H9 (cell line): ENCODE measurements at regions not wholly inside any gene's neighbourhood (a gene's known extent, or its start where the extent isn't known, plus 50 kb on each side); places are given as distances from the start of the nearest gene placed in this dataset.

Experiments used
- DNase-seq: peaks from one replicate; pipeline ENCODE4 v3.0.0-alpha.2; 2017
- H2AFZ ChIP-seq: one replicate; pipeline ENCODE4 v1.6.1; 2013; ENCODE audit warnings: mild to moderate bottlenecking, low read length, control low read depth, moderate library complexity
- H2AK5ac ChIP-seq: 2 replicates; pipeline ENCODE4 v1.6.1; 2013; ENCODE audit warnings: low read length, control low read depth, mixed read lengths; ENCODE audit not compliant: insufficient read length
- H2BK120ac ChIP-seq: one replicate; pipeline ENCODE4 v1.6.1; 2013; ENCODE audit warnings: low read depth, mild to moderate bottlenecking, low read length, control low read depth, inconsistent platforms; ENCODE audit not compliant: poor library complexity, severe bottlenecking
- H2BK12ac ChIP-seq: 2 replicates; pipeline ENCODE4 v1.6.1; 2013; ENCODE audit warnings: low read length, control low read depth, mixed read lengths, low read depth; ENCODE audit not compliant: insufficient read length
- H2BK15ac ChIP-seq: 2 replicates; pipeline ENCODE4 v1.6.1; 2013; ENCODE audit warnings: low read depth, low read length, control low read depth
- H2BK20ac ChIP-seq: one replicate; pipeline ENCODE4 v1.6.1; 2013; ENCODE audit warnings: low read depth, mild to moderate bottlenecking, low read length, control low read depth, inconsistent platforms; ENCODE audit not compliant: poor library complexity, severe bottlenecking
- H2BK5ac ChIP-seq: 2 replicates; pipeline ENCODE4 v1.6.1; 2013; ENCODE audit warnings: low read length, control low read depth, mixed read lengths; ENCODE audit not compliant: insufficient read length
- H3K14ac ChIP-seq: 2 replicates; pipeline ENCODE4 v1.6.1; 2013; ENCODE audit warnings: low read length, control low read depth; ENCODE audit not compliant: insufficient read depth
- H3K18ac ChIP-seq: 2 replicates; pipeline ENCODE4 v1.6.1; 2013; ENCODE audit warnings: low read depth, mild to moderate bottlenecking, mixed read lengths, low read length, control low read depth; ENCODE audit not compliant: insufficient read length
- H3K23ac ChIP-seq: 2 replicates; pipeline ENCODE4 v1.6.1; 2013; ENCODE audit warnings: low read length, control low read depth, mixed read lengths, low read depth; ENCODE audit not compliant: insufficient read length
- H3K23me2 ChIP-seq: 2 replicates; pipeline ENCODE4 v1.6.1; 2013; ENCODE audit warnings: low read depth, mild to moderate bottlenecking, mixed read lengths, low read length, control low read depth; ENCODE audit not compliant: insufficient read length, poor library complexity, severe bottlenecking
- H3K27ac ChIP-seq: 2 replicates; pipeline ENCODE4 v1.5.1; 2013; ENCODE audit warnings: low read length, control low read depth, mixed read lengths, low read depth; ENCODE audit not compliant: insufficient read length
- H3K27me3 ChIP-seq: 2 replicates; pipeline ENCODE4 v1.6.1; 2013; ENCODE audit warnings: low read length, control low read depth, inconsistent platforms; ENCODE audit not compliant: insufficient read depth
- H3K4ac ChIP-seq: 2 replicates; pipeline ENCODE4 v1.6.1; 2013; ENCODE audit warnings: low read depth, mild to moderate bottlenecking, control low read depth, inconsistent platforms, low read length, moderate library complexity
- H3K4me1 ChIP-seq: 2 replicates; pipeline ENCODE4 v1.6.1; 2013; ENCODE audit warnings: low read length, control low read depth, inconsistent platforms; ENCODE audit not compliant: insufficient read depth
- H3K4me2 ChIP-seq: 2 replicates; pipeline ENCODE4 v1.6.1; 2013; ENCODE audit warnings: low read length, control low read depth, mixed read lengths; ENCODE audit not compliant: insufficient read length, insufficient read depth
- H3K56ac ChIP-seq: 2 replicates; pipeline ENCODE4 v1.6.1; 2013; ENCODE audit warnings: low read depth, mild to moderate bottlenecking, mixed read lengths, low read length, control low read depth; ENCODE audit not compliant: insufficient read length
- H3K79me1 ChIP-seq: 2 replicates; pipeline ENCODE4 v1.6.1; 2013; ENCODE audit warnings: low read depth, mild to moderate bottlenecking, moderate library complexity, low read length, control low read depth, inconsistent platforms; ENCODE audit not compliant: insufficient read depth, poor library complexity, severe bottlenecking
- H3K79me2 ChIP-seq: 2 replicates; pipeline ENCODE4 v1.6.1; 2013; ENCODE audit warnings: low read length, control low read depth, inconsistent platforms; ENCODE audit not compliant: insufficient read depth
- H3K9ac ChIP-seq: 2 replicates; pipeline ENCODE4 v1.6.1; 2013; ENCODE audit warnings: low read length, control low read depth, mixed read lengths; ENCODE audit not compliant: insufficient read length; ENCODE audit errors: extremely low read depth
- H3K9me3 ChIP-seq: one replicate; pipeline ENCODE4 v1.6.1; 2013; ENCODE audit warnings: low read depth, low read length, inconsistent platforms; ENCODE audit not compliant: control insufficient read depth
- H3T11ph ChIP-seq: one replicate; pipeline ENCODE4 v1.6.1; 2013; ENCODE audit warnings: mild to moderate bottlenecking, low read length, control low read depth, inconsistent platforms
- H4K20me1 ChIP-seq: one replicate; pipeline ENCODE4 v1.6.1; 2013; ENCODE audit not compliant: control insufficient read depth, insufficient read length, insufficient read depth
- H4K5ac ChIP-seq: 2 replicates; pipeline ENCODE4 v1.6.1; 2013; ENCODE audit warnings: low read depth, mild to moderate bottlenecking, mixed read lengths, low read length, control low read depth; ENCODE audit not compliant: insufficient read length
- H4K8ac ChIP-seq: replicated peaks from 2 replicates; pipeline ENCODE4 v1.6.1; 2013; ENCODE audit warnings: low read length, control low read depth, mixed read lengths, low read depth; ENCODE audit not compliant: insufficient read length
- H4K91ac ChIP-seq: 2 replicates; pipeline ENCODE4 v1.6.1; 2013; ENCODE audit warnings: low read depth, mild to moderate bottlenecking, moderate library complexity, mixed read lengths, low read length, control low read depth; ENCODE audit not compliant: insufficient read length
- H3K27ac Mint-ChIP-seq, 3 experiments: 2 replicates in 2 of 3; 3 replicates in 1 of 3; pipeline ENCODE4 v1.8.0; 2020 to 2021; ENCODE audit warnings: mixed read lengths in 3 of 3, mild to moderate bottlenecking in 1 of 3, moderate library complexity in 1 of 3
- H3K27me3 Mint-ChIP-seq: 2 replicates; pipeline ENCODE4 v1.8.0; 2021; ENCODE audit warnings: low read depth, mild to moderate bottlenecking, moderate library complexity, mixed read lengths
- H3K36me3 Mint-ChIP-seq, 3 experiments: 2 replicates in 2 of 3; 3 replicates in 1 of 3; pipeline ENCODE4 v1.8.0; 2020 to 2021; ENCODE audit warnings: low read depth in 3 of 3, mixed read lengths in 3 of 3; ENCODE audit not compliant: insufficient read depth in 1 of 3
- H3K4me1 Mint-ChIP-seq, 2 experiments: 2 replicates each; pipeline ENCODE4 v1.8.0; 2020; ENCODE audit warnings: mixed read lengths in 2 of 2
- H3K4me3 Mint-ChIP-seq, 2 experiments: 2 replicates in 1 of 2; 3 replicates in 1 of 2; pipeline ENCODE4 v1.8.0; 2020 to 2021; ENCODE audit warnings: mild to moderate bottlenecking in 2 of 2, mixed read lengths in 2 of 2, moderate library complexity in 1 of 2
- H3K9me3 Mint-ChIP-seq, 2 experiments: 2 replicates in 1 of 2; 3 replicates in 1 of 2; pipeline ENCODE4 v1.8.0; 2020; ENCODE audit warnings: mild to moderate bottlenecking in 2 of 2, mixed read lengths in 2 of 2, moderate library complexity in 1 of 2
- CTCF ChIP-seq: fragments of 200-600 bp; sonication (generic); conservative IDR thresholded peaks from 3 replicates; pipeline ENCODE4 v1.8.0; 2021; ENCODE audit warnings: antibody characterized with exemption, mild to moderate bottlenecking
- WGBS: extraction: QIAGEN DNeasy Blood & Tissue Kit; methylation state at CpG from one replicate; pipeline ENCODE4 v1.1.7; 2013; ENCODE audit warnings: missing lambda C conversion rate, low lambda C conversion rate, mixed read lengths; ENCODE audit not compliant: insufficient read length; ENCODE audit errors: extremely low coverage; 5-methylcytosine and 5-hydroxymethylcytosine counted together

DNA sequence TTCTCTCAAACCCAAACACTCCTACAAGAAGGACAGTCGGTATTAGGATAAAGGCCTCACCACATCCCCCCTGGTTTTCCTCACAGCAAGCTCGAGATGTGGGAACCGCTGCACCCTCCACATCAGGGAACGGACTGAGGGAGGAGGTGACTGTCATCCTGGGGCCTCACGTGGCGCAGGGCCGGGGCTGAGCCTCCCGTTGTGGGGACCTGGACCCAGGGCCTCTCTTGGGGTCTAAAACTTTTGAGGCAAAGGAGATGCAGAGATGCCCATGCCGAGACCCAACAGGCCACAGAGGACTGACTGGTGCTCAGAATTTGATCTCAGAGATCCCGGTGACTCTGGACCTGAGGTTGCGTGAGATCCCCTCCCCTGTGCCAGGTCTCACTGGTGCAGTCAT, 72.7 kb downstream of the MRPL36 start:
- Histone ChIP-seq H3K14ac (no peak overlapping the region), H3K27ac (no peak overlapping the region), H2BK15ac (no peak overlapping the region), H3K9me3 (no peaks in the 10 kb centered on the region), H4K8ac (no peak overlapping the region), H4K20me1 (no peaks in the 10 kb centered on the region), H3K18ac (no peak overlapping the region), H3K56ac (no peak overlapping the region), H3K4ac (no peak overlapping the region), H2AK5ac (no peak overlapping the region), H3K27me3 (no peaks in the 10 kb centered on the region), H3K23me2 (no peaks in the 10 kb centered on the region), H3K9ac (no peak overlapping the region), H3K79me2 (no peaks in the 10 kb centered on the region), H4K91ac (no peak overlapping the region), H2BK20ac (no peak overlapping the region), H3T11ph (no peak overlapping the region), H4K5ac (no peak overlapping the region), H3K23ac (no peak overlapping the region), H3K79me1 (no peaks in the 10 kb centered on the region), H2BK12ac (no peak overlapping the region), H2BK120ac (no peak overlapping the region), H3K4me2 (no peak overlapping the region), H2AFZ (no peak overlapping the region), H2BK5ac (no peak overlapping the region), H3K4me1 (no peaks in the 10 kb centered on the region)
- Mint-ChIP-seq H3K27me3 (peaks cover 21% of the 10 kb centered on the region), H3K4me3 (no peak overlapping the region), H3K27ac (0 out of 7 replicates have a peak overlapping the region, but pooled peaks of 1 of the 3 experiments have one; percentile 34), H3K36me3 (no peaks in the 10 kb centered on the region; a peak in 1 of 7 replicates), H3K9me3 (no peaks in the 10 kb centered on the region), H3K4me1 (peaks cover 27 to 28% of the 10 kb centered on the region in 2 experiments)
- TF ChIP-seq CTCF: no peak
- DNase-seq: peak; percentile 17
- no CpG with 5 or more reads among the region's 11 CpGs for WGBS
